ENCODE measurements at regions not wholly inside any gene's neighbourhood (a gene's known extent, or its start where the extent isn't known, plus 50 kb on each side); places are given as distances from the start of the nearest gene placed in this dataset.

GRCh38 chr14:65243766-65244442, 141.6 kb upstream of the MAX start:
- H2BK20ac ChIP-seq (ENCODE audit: low read depth, low read length) = peak overlapping the region; percentile 78
- in situ Hi-C loops (cut with MboI; ENCODE audit: low sequenced_read_pairs) = no loop called here
- no peak overlapping the region for H3K56ac ChIP-seq (ENCODE audit: extremely low read depth, insufficient read depth, low read length)
- no peak overlapping the region for H3K4me3 ChIP-seq (ENCODE audit: insufficient read depth, low read depth, low read length)
- H2BK5ac ChIP-seq (ENCODE audit: low read depth, low read length, poor library complexity, severe bottlenecking) = peak overlapping the region; percentile 68
- peak overlapping the region; percentile 81 for H2BK120ac ChIP-seq (ENCODE audit: low read depth, low read length)
- H3K27me3 ChIP-seq (ENCODE audit: control insufficient read depth, insufficient read depth, low read length) = no peaks in the 10 kb centered on the region
- H3K14ac ChIP-seq (replicated peaks; ENCODE audit: low read depth, low read length) = peak overlapping the region; percentile 82
- H3K36me3 ChIP-seq (ENCODE audit: control insufficient read depth, insufficient read depth, low read length) = no peaks in the 10 kb centered on the region
- H4K20me1 ChIP-seq (ENCODE audit: insufficient read depth, low read length) = no peaks in the 10 kb centered on the region
- peak overlapping the region; percentile 65 for H3K18ac ChIP-seq (ENCODE audit: low read depth, low read length)
- DNase-seq (peak; percentile 36), ATAC-seq (ENCODE audit: low read depth) (peak; percentile 45)
- H3K79me1 ChIP-seq (ENCODE audit: low read depth in 1 of 2, low read length in 2 of 2) = no peaks in the 10 kb centered on the region
- no TSS peak for BruUV-seq (replicated peaks)
- peak overlapping the region; percentile 7; the same call in 1 of the 2 replicates for H3K27ac ChIP-seq (ENCODE audit: insufficient read depth, low read length)
- H3K23ac ChIP-seq (ENCODE audit: low read depth, low read length) = peak overlapping the region; percentile 48; the same call in 1 of the 2 replicates
- peak overlapping the region; percentile 0; the same call in 1 of the 2 replicates for H2AK5ac ChIP-seq (ENCODE audit: low read depth, low read length)
- H3K9me3 ChIP-seq (ENCODE audit: control insufficient read depth, insufficient read depth, low read length) = no peaks in the 10 kb centered on the region
- no peak overlapping the region for H3K9ac ChIP-seq (ENCODE audit: low read depth, low read length)
- H4K5ac ChIP-seq (ENCODE audit: low read depth, low read length) = peak overlapping the region; percentile 81
- ChIA-PET CTCF (no interaction called here), POLR2A (ENCODE audit: unreplicated experiment) (no interaction called here)
- peaks cover 20% of the 10 kb centered on the region for H3K9me1 ChIP-seq (ENCODE audit: insufficient read depth, low read length)
- TF ChIP-seq CTCF (conservative IDR thresholded peaks at IDR 0.05; ENCODE audit: low read depth, low read length) (no peak), MAZ (IDR thresholded peaks at IDR 0.05; ENCODE audit: borderline replicate concordance, low read depth, low read length) (no peak), CEBPB (IDR thresholded peaks at IDR 0.05; ENCODE audit: low read depth, low read length) (no peak), POLR2A (IDR thresholded peaks at IDR 0.05; ENCODE audit: low read depth, low read length) (no peak), RCOR1 (IDR thresholded peaks at IDR 0.05; ENCODE audit: insufficient replicate concordance, low read length) (no peak), ELK1 (IDR thresholded peaks at IDR 0.05; ENCODE audit: borderline replicate concordance, low read depth, low read length) (no peak), FOS (IDR thresholded peaks at IDR 0.05; ENCODE audit: low read depth, low read length) (no peak), CHD1 (IDR thresholded peaks at IDR 0.05; ENCODE audit: low read depth, low read length) (no peak), RFX5 (IDR thresholded peaks at IDR 0.05; ENCODE audit: low read depth, low read length) (no peak), MAFK (IDR thresholded peaks at IDR 0.05; ENCODE audit: low read depth, low read length) (no peak), NFE2L2 (IDR thresholded peaks at IDR 0.05; ENCODE audit: low read depth, low read length) (no peak), BHLHE40 (IDR thresholded peaks at IDR 0.05; ENCODE audit: low read depth, low read length) (no peak), RAD21 (IDR thresholded peaks at IDR 0.05; ENCODE audit: low read length) (no peak), SMC3 (IDR thresholded peaks at IDR 0.05; ENCODE audit: low read depth, low read length) (no peak), MXI1 (IDR thresholded peaks at IDR 0.05; ENCODE audit: borderline replicate concordance, low read depth, low read length) (no peak), USF2 (IDR thresholded peaks at IDR 0.05; ENCODE audit: low read depth, low read length) (no peak)
- peak overlapping the region; percentile 57 for H4K91ac ChIP-seq (ENCODE audit: insufficient read depth, low read depth, low read length)
- dilution Hi-C loops (cut with HindIII; ENCODE audit: low sequenced_read_pairs, unreplicated experiment) = no loop called here
- H2AK9ac ChIP-seq (replicated peaks; ENCODE audit: low read depth, low read length, poor library complexity) = no peak overlapping the region
- H3K4ac ChIP-seq (ENCODE audit: low read depth, low read length) = peak overlapping the region; percentile 82
- H2BK15ac ChIP-seq (ENCODE audit: low read depth, low read length) = peak overlapping the region; percentile 53; the same call in 2 of the 3 replicates
- H3K4me1 ChIP-seq (ENCODE audit: control insufficient read depth, insufficient read depth, low read length) = peaks cover 10% of the 10 kb centered on the region
- H2AFZ ChIP-seq (replicated peaks; ENCODE audit: low read length, poor library complexity) = peak overlapping the region; percentile 87
- 66% methylated on average over 3 of the region's 7 CpGs; no CpG with 5 or more reads in 1 of the 2 experiments for WGBS, 2 experiments (ENCODE audit: extremely low coverage in 2 of 2, insufficient read length in 1 of 2)
- H4K8ac ChIP-seq (ENCODE audit: low read depth in 2 of 2, low read length in 2 of 2) = peak overlapping the region; percentile 80 to 83; a peak in 3 of 4 replicates
- no peak overlapping the region for H3K4me2 ChIP-seq (ENCODE audit: low read depth, low read length)
- intact Hi-C loops (cut with micrococcal nuclease) = no loop called here

All from IMR-90 (cell line).